Loucy (cell line): ENCODE measurements at regions not wholly inside any gene's neighbourhood (a gene's known extent, or its start where the extent isn't known, plus 50 kb on each side); places are given as distances from the start of the nearest gene placed in this dataset.

ENCODE experiments used
- H2AFZ ChIP-seq: fragments of 200-600 bp; sonication (generic); 2 replicates; pipeline ENCODE4 v1.6.0; 2016; ENCODE audit warnings: antibody characterized with exemption, mild to moderate bottlenecking, low read length, moderate library complexity
- H3F3A ChIP-seq: fragments of 200-600 bp; 2 replicates; pipeline ENCODE4 v1.6.0; 2016; ENCODE audit warnings: antibody characterized with exemption, low read depth, mild to moderate bottlenecking
- H3K27me3 ChIP-seq: fragments of 200-600 bp; sonication (generic); 2 replicates; pipeline ENCODE4 v1.6.1; 2014; ENCODE audit warnings: low read length, mild to moderate bottlenecking; ENCODE audit not compliant: insufficient read depth, poor library complexity, severe bottlenecking
- H3K36me3 ChIP-seq: fragments of 200-600 bp; sonication (generic); 2 replicates; pipeline ENCODE4 v1.6.1; 2016; ENCODE audit warnings: low read length; ENCODE audit not compliant: insufficient read depth
- H3K4me1 ChIP-seq: fragments of 200-600 bp; sonication (generic); 2 replicates; pipeline ENCODE4 v1.5.1; 2014; ENCODE audit warnings: low read length, mild to moderate bottlenecking; ENCODE audit not compliant: insufficient read depth, poor library complexity, severe bottlenecking
- H3K4me2 ChIP-seq: fragments of 200-600 bp; sonication (generic); 2 replicates; pipeline ENCODE4 v1.6.0; 2014; ENCODE audit warnings: antibody characterized with exemption, low read length, low read depth, mild to moderate bottlenecking; ENCODE audit not compliant: poor library complexity, severe bottlenecking
- H3K4me3 ChIP-seq: fragments of 200-600 bp; sonication (generic); 2 replicates; pipeline ENCODE4 v1.5.1; 2014; ENCODE audit warnings: low read length, mild to moderate bottlenecking, mixed read lengths; ENCODE audit not compliant: poor library complexity, severe bottlenecking
- H3K79me2 ChIP-seq: fragments of 200-600 bp; sonication (generic); 2 replicates; pipeline ENCODE4 v1.6.1; 2014; ENCODE audit warnings: low read length; ENCODE audit not compliant: insufficient read depth
- H3K9ac ChIP-seq: fragments of 200-600 bp; sonication (generic); 2 replicates; pipeline ENCODE4 v1.6.0; 2014; ENCODE audit warnings: mild to moderate bottlenecking, low read depth, low read length, moderate library complexity; ENCODE audit not compliant: poor library complexity, severe bottlenecking
- H3K9me2 ChIP-seq: fragments of 200-600 bp; sonication (generic); replicated peaks from 2 replicates; pipeline ENCODE4 v1.6.1; 2016; ENCODE audit warnings: low read depth, low read length, mixed read lengths
- H3K9me3 ChIP-seq: fragments of 200-600 bp; sonication (generic); 2 replicates; pipeline ENCODE4 v1.6.1; 2014; ENCODE audit warnings: mild to moderate bottlenecking, antibody characterized with exemption, low read length, low read depth; ENCODE audit not compliant: insufficient read depth
- H4K20me1 ChIP-seq: fragments of 200-600 bp; sonication (generic); 2 replicates; pipeline ENCODE4 v1.6.0; 2014; ENCODE audit warnings: antibody characterized with exemption, low read length, mild to moderate bottlenecking; ENCODE audit not compliant: insufficient read depth, poor library complexity, severe bottlenecking
- EZH2phosphoT487 ChIP-seq: fragments of 200-600 bp; IDR thresholded peaks from 2 replicates; pipeline ENCODE4 v1.6.1; 2018; ENCODE audit warnings: antibody characterized with exemption, mild to moderate bottlenecking, moderate library complexity, borderline replicate concordance
- TF ChIP-seq, protein P1 (sequence below): fragments of 200-600 bp; sonication (generic); conservative IDR thresholded peaks from 2 replicates; pipeline ENCODE4 v1.5.1; 2014; ENCODE audit warnings: mild to moderate bottlenecking, antibody characterized with exemption, low read length

- no peak overlapping the region for H3K4me2 ChIP-seq
- no peaks in the 10 kb centered on the region for H3K9me2 ChIP-seq
- no peaks in the 10 kb centered on the region for H3K4me1 ChIP-seq
- no peak overlapping the region for H3K4me3 ChIP-seq
- H3K9me3 ChIP-seq: no peaks in the 10 kb centered on the region
- no peaks in the 10 kb centered on the region for H3K79me2 ChIP-seq
- no peaks in the 10 kb centered on the region for H3F3A ChIP-seq
- H3K9ac ChIP-seq: no peak overlapping the region
- H3K27me3 ChIP-seq: no peaks in the 10 kb centered on the region
- H3K36me3 ChIP-seq: no peaks in the 10 kb centered on the region
- no peaks in the 10 kb centered on the region for H4K20me1 ChIP-seq
- H2AFZ ChIP-seq: no peak overlapping the region
- no peak for TF ChIP-seq EZH2phosphoT487
- TF ChIP-seq, protein P1, sequence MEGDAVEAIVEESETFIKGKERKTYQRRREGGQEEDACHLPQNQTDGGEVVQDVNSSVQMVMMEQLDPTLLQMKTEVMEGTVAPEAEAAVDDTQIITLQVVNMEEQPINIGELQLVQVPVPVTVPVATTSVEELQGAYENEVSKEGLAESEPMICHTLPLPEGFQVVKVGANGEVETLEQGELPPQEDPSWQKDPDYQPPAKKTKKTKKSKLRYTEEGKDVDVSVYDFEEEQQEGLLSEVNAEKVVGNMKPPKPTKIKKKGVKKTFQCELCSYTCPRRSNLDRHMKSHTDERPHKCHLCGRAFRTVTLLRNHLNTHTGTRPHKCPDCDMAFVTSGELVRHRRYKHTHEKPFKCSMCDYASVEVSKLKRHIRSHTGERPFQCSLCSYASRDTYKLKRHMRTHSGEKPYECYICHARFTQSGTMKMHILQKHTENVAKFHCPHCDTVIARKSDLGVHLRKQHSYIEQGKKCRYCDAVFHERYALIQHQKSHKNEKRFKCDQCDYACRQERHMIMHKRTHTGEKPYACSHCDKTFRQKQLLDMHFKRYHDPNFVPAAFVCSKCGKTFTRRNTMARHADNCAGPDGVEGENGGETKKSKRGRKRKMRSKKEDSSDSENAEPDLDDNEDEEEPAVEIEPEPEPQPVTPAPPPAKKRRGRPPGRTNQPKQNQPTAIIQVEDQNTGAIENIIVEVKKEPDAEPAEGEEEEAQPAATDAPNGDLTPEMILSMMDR: no peak
Measured at GRCh38 chr1:243930822-243931671, 81.0 kb upstream of the AKT3 start.

GRCh38 chr1:243927381-243927780 is 77.3 kb upstream of the AKT3 start:
- no peak overlapping the region for H3K4me3 ChIP-seq
- TF ChIP-seq EZH2phosphoT487: no peak
- TF ChIP-seq, protein P1: no peak
- H3K27me3 ChIP-seq: no peaks in the 10 kb centered on the region
- H3K4me2 ChIP-seq: no peak overlapping the region
- H4K20me1 ChIP-seq: no peaks in the 10 kb centered on the region
- H3K9me3 ChIP-seq: no peaks in the 10 kb centered on the region
- H3K79me2 ChIP-seq: no peaks in the 10 kb centered on the region
- no peaks in the 10 kb centered on the region for H3K9me2 ChIP-seq
- H3K9ac ChIP-seq: no peak overlapping the region
- no peaks in the 10 kb centered on the region for H3K36me3 ChIP-seq
- H3K4me1 ChIP-seq: no peaks in the 10 kb centered on the region
- no peaks in the 10 kb centered on the region for H3F3A ChIP-seq
- H2AFZ ChIP-seq: no peak overlapping the region

GRCh38 chr1:243926803-243927245 is 76.8 kb upstream of the AKT3 start:
- no peak overlapping the region for H3K4me2 ChIP-seq
- TF ChIP-seq, protein P1: no peak
- TF ChIP-seq EZH2phosphoT487: no peak
- no peak overlapping the region for H3K4me3 ChIP-seq
- H2AFZ ChIP-seq: no peak overlapping the region
- no peaks in the 10 kb centered on the region for H3K4me1 ChIP-seq
- H4K20me1 ChIP-seq: no peaks in the 10 kb centered on the region
- no peaks in the 10 kb centered on the region for H3K79me2 ChIP-seq
- no peaks in the 10 kb centered on the region for H3F3A ChIP-seq
- no peak overlapping the region for H3K9ac ChIP-seq
- no peaks in the 10 kb centered on the region for H3K9me3 ChIP-seq
- H3K27me3 ChIP-seq: no peaks in the 10 kb centered on the region
- H3K36me3 ChIP-seq: no peaks in the 10 kb centered on the region
- H3K9me2 ChIP-seq: no peaks in the 10 kb centered on the region
